Kasumi-1 (cell line): ENCODE measurements at regions not wholly inside any gene's neighbourhood (a gene's known extent, or its start where the extent isn't known, plus 50 kb on each side); places are given as distances from the start of the nearest gene placed in this dataset.

ENCODE experiments used
- DNase-seq, 2 experiments: peaks; one replicate each; lab custom pipeline; 2025; lab: John Stamatoyannopoulos, UW

DNA sequence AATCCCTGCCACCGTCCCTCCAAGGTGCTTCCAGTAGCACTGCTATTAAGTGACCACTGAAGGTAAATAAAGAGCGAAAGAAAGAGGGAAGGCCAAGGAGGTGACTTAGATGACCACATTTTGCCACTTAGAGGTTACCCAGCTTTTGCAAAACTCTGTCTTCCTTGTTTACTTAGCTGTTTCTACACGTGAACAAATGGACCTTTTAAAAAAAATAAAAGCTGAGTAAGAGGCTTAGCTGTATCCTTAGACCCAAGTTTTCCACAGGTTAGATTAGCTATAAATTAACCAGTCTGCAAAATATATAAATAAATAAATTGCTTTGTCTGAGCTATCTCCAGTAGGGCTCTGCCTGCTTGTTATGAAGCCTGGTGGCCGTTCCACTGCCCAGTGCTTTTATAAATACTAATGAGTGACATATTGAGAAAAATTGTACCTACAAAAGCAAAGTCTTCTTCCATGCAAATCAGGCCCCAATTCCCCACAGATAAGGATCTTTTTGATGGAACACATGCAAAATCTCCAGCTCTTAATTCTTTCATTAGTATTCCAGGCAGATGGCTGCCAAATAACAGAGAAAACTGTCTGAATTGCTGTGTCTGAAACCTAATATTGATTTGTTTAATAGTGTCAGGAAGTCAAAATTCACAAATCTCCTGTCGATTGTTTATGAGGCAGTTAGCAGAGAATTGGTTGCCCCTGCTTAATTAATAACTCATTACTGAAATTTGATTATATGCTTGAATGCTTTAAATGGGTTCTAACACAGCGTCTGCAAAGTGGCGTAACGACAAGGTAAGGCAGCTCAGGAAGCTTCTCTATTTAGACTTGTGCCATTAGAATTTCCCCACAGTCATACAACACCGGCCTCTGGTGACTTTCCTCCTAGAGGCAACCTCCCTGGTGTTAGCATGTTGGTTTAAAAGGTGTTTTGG lies 176.7 kb downstream of the EMX2 start:
- DNase-seq: no peak

DNA sequence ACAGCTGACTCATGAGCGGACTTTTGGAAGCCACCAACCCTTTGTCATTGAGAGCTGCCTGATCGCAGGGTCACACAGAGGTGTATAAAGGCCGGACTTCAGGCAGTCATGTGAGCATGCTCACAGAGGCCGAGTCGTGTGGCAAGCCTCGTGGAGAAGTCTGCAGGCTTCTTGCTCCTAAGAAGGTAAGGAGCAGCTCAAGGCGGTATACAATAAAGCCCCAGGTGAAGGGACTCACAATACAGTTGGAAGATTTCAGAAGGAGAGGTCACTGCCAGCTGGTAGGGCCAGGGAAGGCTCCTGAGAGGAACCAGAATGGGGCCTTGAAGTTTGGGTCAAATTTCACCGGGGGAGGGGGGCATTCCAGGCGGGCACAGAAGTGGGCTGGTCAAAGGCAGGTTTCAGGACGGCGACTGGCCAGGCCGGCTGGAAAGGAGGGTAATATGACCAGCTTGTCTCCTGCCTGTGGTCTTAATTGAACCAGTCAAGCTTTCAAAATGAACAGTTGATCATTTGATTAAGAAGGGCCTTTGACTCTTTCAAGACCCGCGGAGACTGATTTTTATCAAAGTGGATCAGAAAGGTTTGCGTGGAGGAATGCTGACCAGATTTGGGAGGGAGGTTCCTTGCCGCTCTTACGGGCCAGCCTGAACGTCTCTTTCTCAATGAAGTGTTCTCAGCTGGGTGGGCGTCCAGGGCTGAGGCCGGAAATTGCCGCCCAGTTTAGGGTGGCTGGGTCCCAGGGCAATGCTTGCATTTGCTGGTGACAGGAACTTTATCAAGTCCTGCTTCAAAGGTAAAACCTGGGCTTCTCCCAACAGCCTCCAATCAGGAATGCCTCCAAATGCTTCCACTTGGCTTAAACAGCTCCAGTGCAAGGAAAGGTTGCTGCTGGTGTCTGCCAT lies 178.6 kb downstream of the EMX2 start:
- DNase-seq: no peak

DNA sequence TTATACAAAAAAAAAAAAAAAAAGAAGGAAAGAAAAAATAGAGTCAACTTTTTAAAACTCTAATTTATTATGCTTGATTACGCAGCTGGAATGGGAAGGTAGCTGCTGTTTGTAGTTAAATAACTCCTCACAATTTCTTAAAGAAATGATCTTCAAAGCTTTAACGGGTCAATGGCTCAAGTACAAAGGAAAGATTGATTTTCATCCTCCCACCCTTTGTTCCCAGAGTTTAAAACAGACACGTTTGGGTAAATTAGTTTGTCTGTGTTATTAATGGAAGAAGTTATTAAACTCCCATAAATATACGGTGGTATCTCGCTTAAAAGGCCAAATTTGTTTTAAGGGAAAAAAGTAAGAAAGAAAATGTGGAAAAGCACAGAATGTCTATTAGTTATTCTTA lies 179.3 kb downstream of the EMX2 start:
- DNase-seq: no peak

DNA sequence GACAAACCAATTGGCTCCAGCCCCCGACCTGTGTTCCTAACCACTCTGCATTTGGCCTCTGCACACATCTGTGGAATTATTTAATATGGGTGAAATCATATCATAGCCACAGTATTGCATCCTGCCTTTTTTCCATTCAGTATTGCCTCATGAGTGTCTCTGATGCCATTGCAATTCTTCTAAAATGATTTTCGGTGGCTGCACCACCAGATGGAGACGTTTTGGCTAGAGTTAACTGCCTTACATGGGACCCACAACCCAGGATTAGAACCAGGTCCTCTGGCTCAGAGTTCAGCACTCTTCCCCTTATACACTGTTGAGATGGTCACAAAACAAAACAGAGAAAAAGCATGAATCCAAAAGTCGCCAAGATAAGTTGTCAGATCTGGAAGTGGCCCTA lies 180.8 kb downstream of the EMX2 start:
- no peak for DNase-seq

DNA sequence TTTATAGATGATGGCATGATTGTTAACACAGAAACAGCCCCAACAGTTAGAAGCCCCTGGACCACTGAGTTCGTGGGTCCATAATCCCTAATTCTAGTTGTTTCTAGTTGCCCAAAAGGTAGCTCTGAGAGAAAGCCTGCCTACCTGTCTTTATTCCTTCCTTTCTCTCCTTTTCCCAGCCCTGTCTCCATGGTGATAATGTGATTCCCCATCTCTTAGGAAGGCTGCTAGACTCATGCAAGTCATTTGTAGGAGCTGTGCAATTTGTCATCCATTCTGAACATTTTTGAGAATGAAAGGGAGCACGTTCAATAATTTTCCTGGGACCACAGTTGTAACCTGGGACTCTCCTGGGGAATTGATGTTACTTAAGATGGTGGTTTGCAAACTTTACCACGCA lies 183.4 kb downstream of the EMX2 start:
- no peak for DNase-seq

DNA sequence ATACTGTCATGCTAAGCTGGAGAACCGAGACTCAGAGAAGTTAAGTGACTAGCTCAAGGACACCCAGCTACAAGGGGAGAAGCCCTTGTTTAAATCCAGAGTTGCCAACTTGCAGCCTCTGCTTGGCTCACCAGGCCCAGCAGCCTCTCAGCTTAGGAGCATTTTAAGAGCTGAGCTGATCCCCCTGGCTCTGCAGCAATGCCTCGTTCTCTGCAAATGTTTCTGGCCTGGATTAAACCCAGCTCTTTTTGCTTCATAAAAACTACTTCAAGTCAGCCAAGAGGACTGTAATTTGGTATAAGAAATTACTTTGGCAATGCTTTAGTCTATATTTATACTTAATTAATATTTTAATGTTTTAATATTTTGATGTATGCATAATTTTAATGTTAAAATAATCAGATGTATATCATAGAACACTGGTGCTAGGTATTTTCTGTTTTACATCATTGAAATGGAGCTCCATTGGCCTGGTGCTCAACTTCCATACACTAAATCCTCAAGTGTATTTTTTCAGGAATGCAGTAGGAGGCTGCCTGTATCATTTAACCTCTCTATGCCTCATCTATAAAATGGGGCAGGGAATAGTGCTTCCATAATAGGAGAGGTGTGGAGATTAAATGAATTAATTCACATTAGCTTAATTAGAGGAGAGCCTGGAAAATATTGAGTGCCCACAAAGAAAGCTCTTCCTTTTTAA lies 184.2 kb downstream of the EMX2 start:
- DNase-seq: no peak

DNA sequence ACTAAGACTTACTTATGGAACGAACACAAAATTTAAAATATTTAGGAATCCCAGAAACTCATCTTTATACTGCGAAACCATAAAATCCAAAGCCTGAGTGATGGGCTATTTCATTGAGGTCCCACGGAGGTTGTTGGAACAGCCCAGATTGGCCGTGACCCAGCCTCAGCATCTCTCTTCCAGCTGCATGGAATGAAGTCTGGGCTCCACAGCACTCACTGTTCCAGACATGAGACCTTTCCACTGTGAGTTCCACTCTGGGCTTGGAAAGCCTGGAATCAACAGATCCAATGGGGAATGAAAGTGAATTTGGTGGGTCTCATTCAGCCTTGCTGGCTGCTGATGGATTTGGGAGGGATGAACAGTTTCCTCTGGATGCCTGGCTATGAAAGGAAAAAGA lies 184.9 kb downstream of the EMX2 start:
- DNase-seq: no peak

DNA sequence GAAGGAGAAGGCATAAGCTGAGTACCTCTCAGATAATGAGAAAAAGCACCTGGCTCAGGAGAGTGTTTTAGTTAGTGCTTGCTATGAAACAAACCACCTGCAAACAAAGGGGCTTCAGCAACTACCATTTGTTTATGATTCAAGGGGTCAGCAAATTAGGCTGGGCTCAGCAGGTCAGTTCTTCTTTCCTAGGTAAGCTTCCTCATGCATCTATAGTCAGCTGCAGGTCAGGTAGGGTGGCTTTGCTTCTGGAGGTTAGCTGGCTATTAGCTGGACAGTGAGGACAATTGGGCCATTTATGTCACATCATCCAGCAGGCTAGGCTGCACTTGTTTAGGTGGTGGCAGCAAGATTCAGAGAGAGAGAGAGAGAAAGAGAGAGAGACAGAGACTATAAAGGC lies 185.5 kb downstream of the EMX2 start:
- no peak for DNase-seq

DNA sequence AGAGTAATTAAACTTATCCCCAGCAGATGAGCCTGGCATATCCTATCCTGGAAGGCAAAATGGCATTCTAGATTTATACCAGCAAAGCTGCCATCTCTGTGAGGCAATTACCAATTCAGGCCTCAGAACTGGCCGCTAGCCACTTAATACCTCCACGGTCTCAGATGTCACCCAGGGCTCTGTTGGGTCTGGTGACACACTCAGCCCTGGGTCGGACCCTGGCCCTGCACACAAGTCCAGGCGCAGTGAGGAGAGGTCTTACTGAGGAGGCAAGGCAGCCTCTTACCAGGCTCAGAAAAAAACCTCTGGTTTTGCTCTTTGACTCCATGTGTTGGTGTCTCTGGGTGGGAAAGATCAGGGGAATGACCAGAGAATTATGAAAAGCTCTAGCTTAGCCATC lies 186.6 kb downstream of the EMX2 start:
- DNase-seq: no peak

DNA sequence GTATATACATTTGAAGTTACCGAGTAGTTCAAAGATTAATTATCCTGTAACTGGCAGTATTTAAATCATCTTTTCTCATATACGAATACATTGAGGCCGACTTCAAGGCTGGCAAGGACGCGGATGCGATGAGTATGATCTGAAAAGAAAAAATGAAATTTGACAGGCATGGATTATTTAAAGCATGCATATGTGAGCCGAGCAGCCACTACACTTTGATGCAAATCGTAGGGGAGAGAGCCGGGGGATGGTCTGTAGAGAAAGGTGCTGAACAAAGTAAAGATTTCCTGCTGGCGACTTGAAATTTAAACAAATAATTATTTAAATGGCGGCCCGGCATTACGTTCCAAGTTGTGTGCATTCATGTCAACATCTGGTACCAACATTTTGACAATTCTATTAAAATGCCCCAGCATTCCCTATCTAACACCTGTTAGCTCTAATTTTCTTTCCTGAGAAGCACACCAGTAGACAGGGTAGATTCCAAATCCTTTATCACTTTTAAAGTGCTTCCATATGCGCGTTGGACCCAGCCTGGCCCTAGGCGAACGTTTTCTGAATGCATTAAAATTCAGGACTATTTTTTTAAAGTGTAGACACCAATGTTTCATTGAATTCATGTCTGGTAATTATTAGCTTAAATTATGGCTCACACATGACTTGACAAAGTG lies 188.7 kb downstream of the EMX2 start:
- DNase-seq: no peak

DNA sequence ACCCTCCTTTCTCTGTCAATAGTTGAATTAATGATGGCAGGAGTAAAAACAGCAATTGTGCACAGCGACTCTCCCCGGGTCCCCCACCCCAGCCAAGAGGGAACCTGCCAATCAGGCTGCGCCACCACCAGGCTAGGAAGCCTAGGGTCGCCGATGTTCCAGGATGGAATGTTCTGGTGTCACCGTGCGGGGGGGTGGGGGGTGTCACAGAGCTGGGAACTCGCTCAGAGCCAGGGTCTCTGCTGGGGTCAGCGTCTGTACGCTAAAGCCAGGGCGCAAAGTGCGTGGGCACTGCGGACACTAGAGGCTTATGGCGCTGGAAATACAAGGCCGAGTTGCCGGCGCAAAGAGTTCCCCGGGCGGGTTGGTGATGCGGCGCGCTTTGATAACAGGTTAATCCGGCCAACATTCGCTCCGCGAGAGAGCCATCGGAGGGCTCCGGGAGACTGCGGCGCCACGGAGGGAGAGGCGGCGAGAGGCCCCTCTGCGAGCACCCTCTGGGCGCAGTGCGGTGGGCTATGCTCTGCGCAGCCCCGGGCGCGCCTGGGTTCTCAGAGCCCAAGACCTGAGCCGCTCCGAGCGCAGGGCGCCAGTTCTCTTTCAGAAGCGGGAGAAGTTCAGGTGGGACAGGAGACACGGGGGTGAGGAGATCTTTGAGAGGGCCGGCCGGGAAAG lies 192.3 kb downstream of the EMX2 start:
- no peak for DNase-seq

DNA sequence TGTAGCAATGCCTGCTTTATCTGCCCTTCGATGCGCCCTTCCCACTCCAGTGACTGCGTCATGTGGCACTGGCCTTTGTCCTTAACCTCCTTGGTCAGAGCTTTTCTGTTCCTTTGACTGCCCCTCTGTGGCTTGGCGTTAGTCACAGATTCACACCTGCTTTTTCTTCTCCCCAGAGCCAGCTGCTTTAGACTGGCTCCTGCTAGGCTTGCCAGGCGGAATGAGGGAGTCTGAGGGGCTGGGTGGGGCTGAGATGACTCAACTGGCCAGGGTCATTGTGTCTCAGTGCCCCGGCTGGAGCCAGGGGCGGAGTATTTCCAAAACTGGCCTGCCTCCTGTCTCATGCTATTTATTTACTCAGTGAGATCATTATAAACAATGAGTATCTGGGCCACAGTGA lies 194.1 kb downstream of the EMX2 start:
- DNase-seq: no peak

DNA sequence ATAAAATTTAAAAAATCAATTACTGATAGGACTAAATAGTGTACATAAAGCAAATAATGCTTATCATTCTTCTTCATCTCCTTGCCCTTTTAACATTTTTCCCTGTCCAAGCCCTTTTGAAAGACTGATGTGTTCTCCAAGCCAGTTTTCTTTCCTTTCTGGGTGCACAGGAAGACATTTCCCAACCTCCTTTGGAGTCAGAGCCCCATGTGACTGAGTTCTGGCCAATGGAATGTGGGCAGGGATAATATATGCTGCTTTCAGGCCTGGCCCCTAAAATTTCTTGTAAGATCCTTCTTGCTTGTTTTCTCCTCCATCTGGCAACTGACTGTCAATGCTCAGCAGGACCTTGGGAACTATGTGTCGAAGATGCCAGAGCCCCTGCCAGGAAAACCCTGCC lies 197.5 kb downstream of the EMX2 start:
- no peak for DNase-seq

DNA sequence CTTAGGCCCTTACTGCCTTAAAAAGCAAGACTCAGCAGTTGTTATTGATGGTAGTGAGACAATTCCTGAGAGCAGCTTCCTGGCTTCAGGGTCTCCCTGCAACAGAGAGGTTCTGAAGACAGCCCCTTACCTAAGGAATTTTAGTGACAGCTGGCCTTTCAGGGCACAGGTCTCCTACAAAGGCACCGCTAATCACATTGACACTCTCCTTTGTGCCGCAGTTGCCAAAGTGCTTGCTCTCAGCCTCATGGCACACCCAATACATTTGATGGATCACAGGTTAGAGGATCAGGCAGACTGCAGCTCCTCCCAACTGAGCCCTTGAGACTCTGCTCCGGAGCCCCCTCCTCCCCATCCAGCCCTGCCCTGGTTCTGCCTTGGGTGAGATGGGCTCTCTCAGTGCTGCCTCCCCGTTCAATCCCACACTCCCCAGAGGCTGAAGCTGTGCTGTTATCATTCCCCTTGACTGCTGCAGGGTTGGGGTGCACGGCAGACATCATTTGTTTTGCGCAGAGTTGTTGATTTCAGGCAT lies 198.2 kb downstream of the EMX2 start:
- DNase-seq: no peak

DNA sequence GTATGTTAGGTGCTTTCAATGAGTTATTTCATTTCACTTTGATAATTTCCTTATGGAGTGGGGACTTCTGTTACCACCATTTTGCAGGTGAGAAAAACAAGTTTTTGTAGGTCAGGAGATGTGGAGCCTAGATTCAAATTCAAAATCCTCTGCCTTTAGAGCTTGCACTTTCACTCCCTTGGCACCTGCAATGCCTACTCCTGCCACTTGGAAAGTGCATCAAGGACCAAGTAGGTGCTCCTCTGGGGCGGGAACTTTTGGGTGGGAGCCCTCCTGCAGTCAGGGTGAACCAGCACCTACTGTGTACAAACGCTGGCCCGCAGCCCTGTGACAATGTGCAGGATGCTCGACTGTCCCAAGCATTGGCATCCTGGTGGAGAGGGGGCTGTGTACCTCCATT lies 199.0 kb downstream of the EMX2 start:
- DNase-seq: no peak

DNA sequence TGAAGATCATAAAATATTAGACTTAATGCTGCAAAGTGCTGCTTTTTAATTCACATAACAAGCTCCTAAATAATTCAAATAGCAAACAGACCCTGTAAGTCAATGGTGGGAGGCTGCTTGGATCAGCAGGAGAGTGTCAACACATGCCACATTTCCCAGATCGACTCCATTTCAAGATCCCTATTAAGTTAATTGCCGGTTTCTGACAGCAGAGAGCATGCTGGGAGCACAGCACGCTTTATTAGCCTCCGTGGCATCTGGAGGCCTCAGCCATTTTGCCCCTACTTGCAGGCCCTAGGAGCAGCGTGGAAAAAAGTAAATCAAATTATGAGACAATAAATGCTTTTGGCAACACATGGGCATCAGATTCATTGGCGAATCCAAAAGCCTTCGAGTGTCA lies 201.0 kb downstream of the EMX2 start:
- no peak for DNase-seq

DNA sequence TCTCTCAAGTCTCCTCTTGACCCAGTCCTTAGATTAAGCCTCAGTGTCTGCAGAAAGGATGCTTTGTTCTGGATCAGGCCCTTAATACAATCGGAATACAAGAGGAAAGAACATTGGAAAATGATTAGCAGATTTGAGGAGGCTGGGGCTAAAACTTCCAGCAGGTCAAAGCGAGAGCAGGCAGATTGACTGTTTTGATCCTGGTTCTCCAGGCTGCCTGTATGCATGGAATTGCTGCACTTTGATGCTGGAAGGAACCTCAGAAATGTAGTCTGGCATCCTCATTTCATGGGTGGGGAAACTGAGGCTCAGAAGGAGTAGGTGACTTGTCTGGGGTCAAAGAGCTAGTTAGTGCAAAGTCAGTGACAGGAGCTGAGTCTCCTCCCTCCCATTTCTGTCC lies 202.8 kb downstream of the EMX2 start:
- DNase-seq: no peak

DNA sequence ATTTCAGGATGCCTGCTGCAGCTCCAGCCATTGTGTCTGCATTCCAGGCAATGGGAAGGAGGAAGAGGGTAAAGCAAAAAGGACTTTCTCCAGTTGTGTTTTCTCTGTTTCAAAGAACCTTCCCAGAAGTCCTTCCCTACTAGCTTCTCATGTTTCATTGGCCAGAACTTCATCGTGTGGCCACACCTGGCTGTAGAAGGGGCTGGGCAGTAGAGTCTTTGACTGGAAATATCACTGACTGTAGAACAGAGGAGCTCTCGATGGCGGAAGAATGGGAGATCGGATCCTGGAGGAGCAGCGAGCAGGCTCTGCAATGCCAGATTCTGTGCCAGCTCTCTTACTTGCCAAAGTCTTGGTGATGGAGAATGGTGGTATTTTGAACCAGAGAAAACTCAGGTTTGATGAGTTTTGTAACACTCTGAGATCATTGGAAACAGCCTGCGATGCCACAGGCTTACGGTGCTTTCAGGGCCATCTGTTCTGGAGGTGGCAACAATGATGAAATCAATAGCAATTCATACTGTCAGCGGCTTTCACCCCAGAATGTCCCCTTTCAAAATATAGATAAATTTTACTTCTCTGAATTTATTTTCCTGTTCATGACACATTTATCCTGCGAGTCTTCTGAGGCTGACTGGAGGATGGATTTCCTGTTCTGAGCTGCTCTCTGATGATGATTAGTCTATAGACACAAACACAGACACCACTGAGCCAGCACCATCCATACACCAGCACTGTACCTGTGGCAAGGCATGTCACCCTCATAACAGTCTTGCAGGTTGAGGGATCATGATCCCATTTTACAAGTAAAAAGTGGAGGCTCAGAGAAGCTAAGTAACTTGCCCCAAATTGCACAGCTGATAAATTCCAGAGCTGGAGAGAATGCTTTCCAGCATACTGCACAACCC lies 204.2 kb downstream of the EMX2 start:
- no peak for DNase-seq

DNA sequence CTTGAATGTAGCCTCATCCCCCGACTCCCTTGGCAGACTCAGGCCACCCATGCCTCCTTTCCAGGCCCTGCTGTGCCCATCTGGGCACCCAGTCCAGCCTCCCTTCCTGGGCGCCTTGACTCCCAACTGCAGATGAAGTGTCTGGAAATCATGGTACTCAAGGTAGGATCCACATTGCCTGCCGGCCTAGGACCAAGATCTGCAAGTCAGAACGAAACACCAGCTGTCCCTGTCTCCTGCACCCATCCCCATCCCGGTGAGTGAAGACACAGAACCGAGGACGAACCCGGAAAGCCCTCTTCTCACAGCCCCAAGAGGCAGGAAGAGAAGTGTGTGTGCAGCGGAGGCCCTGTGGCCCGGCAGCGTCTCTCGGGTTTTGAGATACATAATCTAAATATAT lies 205.1 kb downstream of the EMX2 start:
- DNase-seq: no peak

DNA sequence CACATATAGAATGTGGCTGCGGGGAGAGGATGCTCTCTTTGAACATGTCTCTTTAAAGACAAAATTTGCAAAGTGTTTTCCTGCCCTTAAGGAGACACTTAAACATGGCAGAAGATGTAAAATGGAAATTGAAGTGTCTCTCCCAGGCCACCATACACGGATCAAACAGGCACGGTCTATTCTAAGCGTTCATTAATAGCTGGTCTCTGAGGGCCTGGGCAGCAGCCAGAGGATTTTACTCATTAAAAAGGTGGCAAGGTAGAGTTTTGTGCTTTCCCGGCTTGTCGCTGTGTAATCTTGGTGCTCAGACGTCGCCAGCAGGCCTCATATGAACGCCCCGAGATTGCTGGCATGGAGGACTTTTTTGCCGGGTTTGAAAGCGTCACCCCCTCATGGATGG lies 205.5 kb downstream of the EMX2 start:
- no peak for DNase-seq
